Heart right ventricle (tissue), 16 donors: ENCODE measurements at regions not wholly inside any gene's neighbourhood (a gene's known extent, or its start where the extent isn't known, plus 50 kb on each side); places are given as distances from the start of the nearest gene placed in this dataset.

Source experiments
- ATAC-seq, 8 donors: fragments of 200-7000 bp; cut with Tn5 transposase; one replicate each; pipeline ENCODE4 v1.9.1; 2020; ENCODE audit warnings: mild to moderate bottlenecking in 8 of 8, moderate library complexity in 8 of 8, moderate number of reproducible peaks in 1 of 8
- DNase-seq, 2 donors: peaks; one replicate each; pipeline ENCODE4 v3.0.0-alpha.2; 2020
- H3K27ac ChIP-seq, 10 donors: fragments of 200-600 bp; sonication (generic) in 2 of 10; one replicate each; pipeline versions ENCODE4 v1.5.0 to v1.8.0; 2020 to 2022; ENCODE audit warnings: mild to moderate bottlenecking in 3 of 10
- H3K27me3 ChIP-seq, 7 donors: fragments of 200-600 bp; one replicate each; pipeline ENCODE4 v1.8.0; 2021 to 2022; ENCODE audit warnings: mild to moderate bottlenecking in 2 of 7
- H3K36me3 ChIP-seq, 9 donors: fragments of 200-600 bp; sonication (generic) in 1 of 9; one replicate each; pipeline versions ENCODE4 v1.5.0 to v1.8.0; 2020 to 2022; ENCODE audit warnings: mild to moderate bottlenecking in 2 of 9
- H3K4me1 ChIP-seq, 9 donors: fragments of 200-600 bp; sonication (generic) in 1 of 9; one replicate each; pipeline versions ENCODE4 v1.5.0 to v1.8.0; 2020 to 2022; ENCODE audit warnings: mild to moderate bottlenecking in 4 of 9
- H3K4me3 ChIP-seq, 10 donors: fragments of 200-600 bp; sonication (generic) in 2 of 10; one replicate each; pipeline versions ENCODE4 v1.5.0 to v1.8.0; 2020 to 2022; ENCODE audit warnings: mild to moderate bottlenecking in 7 of 10, moderate library complexity in 2 of 10
- H3K9me3 ChIP-seq, 11 donors: fragments of 200-600 bp in 10 of 11; sonication (generic) in 2 of 11; one replicate each; pipeline versions ENCODE4 v1.5.0 to v1.8.0; 2013 to 2022; ENCODE audit warnings: mild to moderate bottlenecking in 2 of 11, control low read depth in 1 of 11, moderate library complexity in 1 of 11
- whole genome bisulfite sequencing, 2 donors: extraction: QIAGEN DNeasy Blood & Tissue Kit; methylation state at CpG; one replicate each; pipeline ENCODE4 v1.1.7; 2013; ENCODE audit warnings: inconsistent platforms in 1 of 2; 5-methylcytosine and 5-hydroxymethylcytosine counted together
- intact Hi-C, 10 donors: fragments of 100-400 bp; cut with DNase I; formaldehyde crosslinking; loops; one replicate each; pipeline versions ENCODE4 v1.11.1 to v1.14.2; 2022
- TF ChIP-seq, protein P1 (sequence below), 9 donors: fragments of 200-600 bp; sonication (generic) in 2 of 9; IDR thresholded peaks; one replicate each; pipeline versions ENCODE4 v1.5.0 to v1.8.0; 2021 to 2022; ENCODE audit warnings: antibody characterized with exemption in 9 of 9, mild to moderate bottlenecking in 5 of 9, moderate library complexity in 1 of 9
- donor health status: Arrhythmogenic right ventricular cardiomyopathy.
- donor health status: ischemic (EF 13 %, LVEDD 7.1; RV severe dilation, severe dysfunction).
- donor health status: healthy with polysubstance abuse.
- donor health status: DM: no; HTN: yes; CAD: no.
- donor health status: DM: no; HTN: no; CAD: no.
- donor health status: ischemic (EF 25% LVEDD 6.9; RV normal size, moderate dysfunction).
- donor health status: ischemic (EF 25% LVEDD 5.7; RV mildly dilated, moderate dysfunction).
- donor health status: healthy.
- donor health status: DM: yes; HTN: yes; CAD: no.
- donor health status: Ischemic cardiomyopathy.
- donor health status: ischemic (EF 35%, LVEDD 5.7; RV mildly dilated, moderate dysfunction).
- donor health status: nonischemic (EF 11% LVEDD 7.7; RV severe dilation, severe dysfunction).
- donor health status: DM: yes; HTN: yes; CAD: no.
- donor health status: PGD.
- donor health status: ischemic (EF 29% LVEDD 5.4; RV normal size, mild dysfunction).
- donor health status: nonischemic (EF 23%, LVEDD 6.1; RV moderate dilation, normal function).

DNA sequence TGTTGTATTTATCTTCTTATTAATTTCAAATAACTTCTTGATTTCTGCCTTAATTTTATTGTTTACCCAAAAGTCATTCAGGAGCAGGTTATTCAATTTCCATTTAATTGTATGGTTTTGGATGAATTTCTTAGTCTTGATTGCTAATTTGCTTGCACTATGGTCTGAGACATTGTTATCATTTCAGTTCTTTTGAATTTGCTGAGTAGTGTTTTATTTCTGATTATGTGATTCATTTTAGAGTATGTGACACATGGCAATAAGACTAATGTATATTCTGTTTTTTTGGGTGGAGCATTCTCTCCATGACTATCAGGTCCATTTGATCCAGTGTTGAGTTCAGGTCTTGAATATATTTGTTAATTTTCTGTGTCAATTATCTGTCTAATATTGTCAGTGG lies 236.7 kb downstream of the EDA2R start:
- peaks cover 0 to 18% (median 0%) of the 10 kb centered on the region in 7 donors for H3K27me3 ChIP-seq
- TF ChIP-seq, protein P1, sequence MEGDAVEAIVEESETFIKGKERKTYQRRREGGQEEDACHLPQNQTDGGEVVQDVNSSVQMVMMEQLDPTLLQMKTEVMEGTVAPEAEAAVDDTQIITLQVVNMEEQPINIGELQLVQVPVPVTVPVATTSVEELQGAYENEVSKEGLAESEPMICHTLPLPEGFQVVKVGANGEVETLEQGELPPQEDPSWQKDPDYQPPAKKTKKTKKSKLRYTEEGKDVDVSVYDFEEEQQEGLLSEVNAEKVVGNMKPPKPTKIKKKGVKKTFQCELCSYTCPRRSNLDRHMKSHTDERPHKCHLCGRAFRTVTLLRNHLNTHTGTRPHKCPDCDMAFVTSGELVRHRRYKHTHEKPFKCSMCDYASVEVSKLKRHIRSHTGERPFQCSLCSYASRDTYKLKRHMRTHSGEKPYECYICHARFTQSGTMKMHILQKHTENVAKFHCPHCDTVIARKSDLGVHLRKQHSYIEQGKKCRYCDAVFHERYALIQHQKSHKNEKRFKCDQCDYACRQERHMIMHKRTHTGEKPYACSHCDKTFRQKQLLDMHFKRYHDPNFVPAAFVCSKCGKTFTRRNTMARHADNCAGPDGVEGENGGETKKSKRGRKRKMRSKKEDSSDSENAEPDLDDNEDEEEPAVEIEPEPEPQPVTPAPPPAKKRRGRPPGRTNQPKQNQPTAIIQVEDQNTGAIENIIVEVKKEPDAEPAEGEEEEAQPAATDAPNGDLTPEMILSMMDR (IDR thresholded peaks at IDR 0.05): no peak
- H3K4me1 ChIP-seq: no peaks in the 10 kb centered on the region
- no peak overlapping the region for H3K4me3 ChIP-seq
- H3K36me3 ChIP-seq: no peaks in the 10 kb centered on the region
- no peak overlapping the region for H3K27ac ChIP-seq
- DNase-seq (no peak), ATAC-seq (no peak)
- H3K9me3 ChIP-seq: peaks cover 0 to 5% (median 0%) of the 10 kb centered on the region in 11 donors
- intact Hi-C loops: no loop called here

DNA sequence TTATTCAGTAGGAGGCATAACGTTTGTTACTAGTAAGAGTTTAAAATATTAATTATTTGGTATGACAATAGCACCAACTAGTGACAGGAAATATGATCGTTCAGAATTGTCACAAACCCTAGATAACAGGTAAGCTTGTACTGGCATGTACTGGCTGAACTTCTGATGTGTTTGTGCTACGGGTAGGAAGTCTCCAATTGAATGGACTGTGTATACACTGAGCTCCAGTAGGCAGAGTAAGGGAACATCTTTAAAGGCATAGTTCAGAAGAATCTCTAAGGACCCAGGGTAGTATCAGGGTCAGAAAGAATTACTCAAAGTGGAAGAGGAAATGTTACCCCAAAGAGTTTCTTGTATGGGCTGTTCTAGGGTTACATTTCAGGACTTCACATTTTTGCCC lies 230.4 kb downstream of the EDA2R start:
- no peak for DNase-seq
- TF ChIP-seq, protein P1 (IDR thresholded peaks at IDR 0.05): peak in 1 of 9 donors; percentile 21
- WGBS, 2 donors: 49% methylated on average over 3 of the region's 3 CpGs

DNA sequence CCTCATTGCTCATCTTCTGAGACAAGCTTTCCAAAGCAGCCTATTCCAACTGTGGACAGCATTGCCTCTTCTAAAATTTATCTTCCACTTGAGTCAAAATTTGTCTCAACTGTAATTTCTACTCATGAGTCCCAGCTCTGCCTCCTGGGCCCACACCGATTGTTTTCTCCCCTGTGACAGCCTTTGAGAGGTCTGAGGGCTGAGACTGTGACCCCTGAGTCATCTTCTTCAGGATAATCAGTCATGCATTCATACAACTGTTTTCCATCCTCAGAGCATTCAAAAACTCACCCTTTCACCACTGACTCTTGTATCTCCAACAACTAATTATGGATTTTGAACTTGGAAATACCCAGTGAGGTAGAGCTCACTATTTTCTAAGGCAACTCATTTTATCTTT lies 228.1 kb downstream of the EDA2R start:
- Histone ChIP-seq H3K4me1 (no peaks in the 10 kb centered on the region), H3K4me3 (no peak overlapping the region), H3K27ac (no peak overlapping the region), H3K36me3 (no peaks in the 10 kb centered on the region), H3K9me3 (no peaks in the 10 kb centered on the region), H3K27me3 (peaks cover 0 to 26% (median 0%) of the 10 kb centered on the region in 7 donors)
- intact Hi-C loops: no loop called here
- 33 to 69% methylated on average over 1 of the region's 1 CpG for WGBS, 2 donors
- TF ChIP-seq, protein P1 (IDR thresholded peaks at IDR 0.05): no peak
- no peak for DNase-seq
- ATAC-seq: no peak

More for the DNA sequence above, 230.4 kb downstream of the EDA2R start:
- ATAC-seq: no peak
- H3K9me3 ChIP-seq: no peaks in the 10 kb centered on the region
- no peaks in the 10 kb centered on the region for H3K4me1 ChIP-seq
- no peaks in the 10 kb centered on the region for H3K36me3 ChIP-seq
- intact Hi-C loops: no loop called here
- H3K27me3 ChIP-seq: peaks cover 0 to 24% (median 0%) of the 10 kb centered on the region in 7 donors
- no peak overlapping the region for H3K27ac ChIP-seq
- H3K4me3 ChIP-seq: no peak overlapping the region
